Neural cell (in vitro differentiated cells): ENCODE measurements at regions not wholly inside any gene's neighbourhood (a gene's known extent, or its start where the extent isn't known, plus 50 kb on each side); places are given as distances from the start of the nearest gene placed in this dataset.

Experiments used
- H2AFZ ChIP-seq: fragments of 200-600, 300-800 bp; sonication (generic), shearing (Covaris generic); 2 replicates; pipeline ENCODE4 v1.6.0; 2014; ENCODE audit warnings: low read depth, mild to moderate bottlenecking, antibody characterized with exemption, low read length, moderate library complexity
- H3F3A ChIP-seq: fragments of 200-600 bp; shearing (Covaris generic); 2 replicates; pipeline ENCODE4 v1.6.1; 2016; ENCODE audit warnings: mild to moderate bottlenecking, moderate library complexity, mixed read lengths, antibody characterized with exemption, low read length; ENCODE audit not compliant: insufficient read depth, poor library complexity, severe bottlenecking
- H3K27ac ChIP-seq: fragments of 200-600, 300-800 bp; sonication (generic), shearing (Covaris generic); 2 replicates; pipeline ENCODE4 v1.5.1; 2014; ENCODE audit warnings: mild to moderate bottlenecking, low read length, moderate library complexity
- H3K27me3 ChIP-seq: fragments of 300-800, 200-600 bp; sonication (generic), shearing (Covaris generic); 2 replicates; pipeline ENCODE4 v1.6.0; 2014; ENCODE audit warnings: mild to moderate bottlenecking, low read depth, low read length, moderate library complexity; ENCODE audit not compliant: insufficient read depth
- H3K36me3 ChIP-seq: fragments of 300-800, 200-600 bp; sonication (generic), shearing (Covaris generic); 2 replicates; pipeline ENCODE4 v1.5.1; 2014; ENCODE audit warnings: mild to moderate bottlenecking, antibody characterized with exemption, low read length, moderate library complexity; ENCODE audit not compliant: insufficient read depth
- H3K4me2 ChIP-seq: fragments of 300-800, 200-600 bp; sonication (generic), shearing (Covaris generic); 2 replicates; pipeline ENCODE4 v1.6.0; 2014; ENCODE audit warnings: mild to moderate bottlenecking, low read length
- H3K4me3 ChIP-seq: fragments of 300-800, 200-600 bp; sonication (generic), shearing (Covaris generic); 2 replicates; pipeline ENCODE4 v1.5.1; 2014; ENCODE audit warnings: mild to moderate bottlenecking, low read length, moderate library complexity
- H3K79me2 ChIP-seq: fragments of 200-600 bp; shearing (Covaris generic); replicated peaks from 2 replicates; pipeline ENCODE4 v1.6.0; 2014; ENCODE audit warnings: mild to moderate bottlenecking, low read length, moderate library complexity; ENCODE audit not compliant: insufficient read depth
- H3K9ac ChIP-seq: fragments of 300-800, 200-600 bp; sonication (generic), shearing (Covaris generic); 2 replicates; pipeline ENCODE4 v1.6.1; 2016; ENCODE audit warnings: mild to moderate bottlenecking, low read length, mixed read lengths
- H3K9me2 ChIP-seq: fragments of 200-600 bp; shearing (Covaris generic); 2 replicates; pipeline ENCODE4 v1.6.1; 2016; ENCODE audit warnings: mild to moderate bottlenecking, low read length, mixed read lengths; ENCODE audit not compliant: insufficient read depth
- H3K9me3 ChIP-seq: fragments of 200-600, 300-800 bp; sonication (generic), shearing (Covaris generic); 2 replicates; pipeline ENCODE4 v1.6.1; 2016; ENCODE audit warnings: mild to moderate bottlenecking, mixed run types, low read length, moderate library complexity, mixed read lengths
- H4K20me1 ChIP-seq: fragments of 200-600 bp; shearing (Covaris generic); 2 replicates; pipeline ENCODE4 v1.6.1; 2016; ENCODE audit warnings: mild to moderate bottlenecking, mixed run types; ENCODE audit not compliant: insufficient read depth
- CTCF ChIP-seq: fragments of 450-650 bp; IDR thresholded peaks from 2 replicates; pipeline ENCODE4 v1.5.1; 2014; ENCODE audit warnings: antibody characterized with exemption, mild to moderate bottlenecking, moderate library complexity; ENCODE audit not compliant: poor library complexity, severe bottlenecking
- EP300 ChIP-seq: fragments of 450-650 bp; conservative IDR thresholded peaks from 2 replicates; pipeline ENCODE4 v1.6.1; 2014; ENCODE audit warnings: antibody characterized with exemption, mild to moderate bottlenecking, moderate library complexity; ENCODE audit not compliant: poor library complexity, severe bottlenecking
- EZH2 ChIP-seq: fragments of 200-600, 300-800 bp; shearing (Covaris generic), sonication (generic); IDR thresholded peaks from 2 replicates; pipeline ENCODE4 v1.6.1; 2014; ENCODE audit warnings: antibody characterized with exemption, low read length, borderline replicate concordance, mild to moderate bottlenecking; ENCODE audit not compliant: insufficient read depth, poor library complexity, severe bottlenecking
- MXI1 ChIP-seq: fragments of 450-650 bp; conservative IDR thresholded peaks from 2 replicates; pipeline ENCODE4 v1.6.1; 2014; ENCODE audit warnings: antibody characterized with exemption, mild to moderate bottlenecking; ENCODE audit not compliant: poor library complexity, severe bottlenecking
- POLR2AphosphoS5 ChIP-seq: IDR thresholded peaks from 2 replicates; pipeline ENCODE4 v1.6.1; 2012
- RAD21 ChIP-seq: fragments of 450-650 bp; conservative IDR thresholded peaks from 2 replicates; pipeline ENCODE4 v1.6.1; 2014; ENCODE audit warnings: antibody characterized with exemption, mild to moderate bottlenecking, moderate library complexity
- REST ChIP-seq: IDR thresholded peaks from 2 replicates; pipeline ENCODE4 v1.6.1; 2012; ENCODE audit warnings: borderline replicate concordance
- SMC3 ChIP-seq: fragments of 450-650 bp; conservative IDR thresholded peaks from 2 replicates; pipeline ENCODE4 v1.6.1; 2014; ENCODE audit warnings: antibody characterized with exemption, mild to moderate bottlenecking, moderate library complexity; ENCODE audit not compliant: poor library complexity
- TAF1 ChIP-seq: IDR thresholded peaks from 2 replicates; pipeline ENCODE4 v1.6.1; 2012; ENCODE audit warnings: low read depth

- Histone ChIP-seq H3K27ac (peak overlapping the region; percentile 68), H3K9me2 (no peaks in the 10 kb centered on the region), H3K79me2 (no peaks in the 10 kb centered on the region), H3K27me3 (no peaks in the 10 kb centered on the region), H2AFZ (no peak overlapping the region), H3K4me3 (no peak overlapping the region), H3K9ac (no peak overlapping the region), H3K36me3 (no peaks in the 10 kb centered on the region), H3K4me2 (no peak overlapping the region), H4K20me1 (no peaks in the 10 kb centered on the region), H3K9me3 (no peaks in the 10 kb centered on the region), H3F3A (no peaks in the 10 kb centered on the region)
- TF ChIP-seq EZH2 (no peak), SMC3 (no peak), RAD21 (no peak), TAF1 (no peak), CTCF (no peak), EP300 (no peak), POLR2AphosphoS5 (no peak), MXI1 (no peak), REST (no peak)
Observed at GRCh38 chr1:95584315-95584714, 350.3 kb downstream of the RWDD3 start.

GRCh38 chr1:95604771-95605170 lies 370.8 kb downstream of the RWDD3 start:
- no peak for TF ChIP-seq CTCF
- no peak for TF ChIP-seq POLR2AphosphoS5
- TF ChIP-seq SMC3 = no peak
- no peak for TF ChIP-seq EP300
- no peak for TF ChIP-seq TAF1
- TF ChIP-seq EZH2 = no peak
- TF ChIP-seq RAD21 = no peak
- TF ChIP-seq MXI1 = no peak
- TF ChIP-seq REST = no peak
- no peaks in the 10 kb centered on the region for H3K9me2 ChIP-seq
- H3K9ac ChIP-seq = no peak overlapping the region
- H3K36me3 ChIP-seq = no peaks in the 10 kb centered on the region
- H2AFZ ChIP-seq = no peak overlapping the region
- no peaks in the 10 kb centered on the region for H3K79me2 ChIP-seq
- no peaks in the 10 kb centered on the region for H3K27me3 ChIP-seq
- H3K4me3 ChIP-seq = no peak overlapping the region
- H4K20me1 ChIP-seq = no peaks in the 10 kb centered on the region
- H3F3A ChIP-seq = no peaks in the 10 kb centered on the region
- no peaks in the 10 kb centered on the region for H3K9me3 ChIP-seq
- H3K27ac ChIP-seq = no peak overlapping the region
- H3K4me2 ChIP-seq = no peak overlapping the region
